Upper lobe of left lung (tissue), 6 donors: ENCODE measurements at regions not wholly inside any gene's neighbourhood (a gene's known extent, or its start where the extent isn't known, plus 50 kb on each side); places are given as distances from the start of the nearest gene placed in this dataset.

Source experiments
- ATAC-seq, 2 donors: fragments of 200-7000 bp; cut with Tn5 transposase; one replicate each; pipeline ENCODE4 v1.9.1; 2022; ENCODE audit warnings: mild to moderate bottlenecking in 2 of 2, moderate library complexity in 2 of 2; ENCODE audit not compliant: low FRiP score in 2 of 2
- DNase-seq, 2 donors: peaks; one replicate each; pipeline ENCODE4 v3.0.0-alpha.2; 2019 to 2020
- H3K27ac ChIP-seq, 4 donors: fragments of 200-600 bp; sonication (generic); one replicate each; pipeline ENCODE4 v1.5.1; 2016 to 2019
- H3K27me3 ChIP-seq, 4 donors: fragments of 200-600 bp; sonication (generic); one replicate each; pipeline ENCODE4 v1.5.1; 2017 to 2019
- H3K36me3 ChIP-seq, 4 donors: fragments of 200-600 bp; sonication (generic); one replicate each; pipeline ENCODE4 v1.5.1; 2016 to 2019
- H3K4me1 ChIP-seq, 4 donors: fragments of 200-600 bp; sonication (generic); one replicate each; pipeline ENCODE4 v1.5.1; 2018 to 2019
- H3K4me3 ChIP-seq, 4 donors: fragments of 200-600 bp; sonication (generic); one replicate each; pipeline ENCODE4 v1.5.1; 2017 to 2019; ENCODE audit warnings: mild to moderate bottlenecking in 2 of 4, moderate library complexity in 1 of 4
- H3K9me3 ChIP-seq, 4 donors: fragments of 200-600 bp; sonication (generic); one replicate each; pipeline ENCODE4 v1.5.1; 2018 to 2019
- EP300 ChIP-seq, 4 donors: sonication (generic); formaldehyde crosslinking; IDR thresholded peaks; one replicate each; pipeline ENCODE4 v1.5.1; 2017; ENCODE audit warnings: antibody characterized with exemption in 4 of 4, control low read depth in 2 of 4
- POLR2A ChIP-seq, 4 donors: fragments of 450-650 bp; IDR thresholded peaks; one replicate each; pipeline ENCODE4 v1.5.1; 2016 to 2017; ENCODE audit warnings: antibody characterized with exemption in 4 of 4, mild to moderate bottlenecking in 2 of 4
- POLR2AphosphoS5 ChIP-seq, 2 donors: sonication (generic); formaldehyde crosslinking; IDR thresholded peaks; one replicate each; pipeline ENCODE4 v1.5.1; 2017; ENCODE audit warnings: antibody characterized with exemption in 2 of 2
- WGBS, 2 donors: methylation state at CpG; one replicate each; pipeline ENCODE4 v1.1.5; 2017 to 2018; 5-methylcytosine and 5-hydroxymethylcytosine counted together
- TF ChIP-seq, protein P1 (sequence below), 6 experiments: fragments of 450-650 bp in 4 of 6; fragments of 200-600 bp in 2 of 6; sonication (generic) in 2 of 6; IDR thresholded peaks; one replicate each; pipeline ENCODE4 v1.5.1; 2016 to 2019; ENCODE audit warnings: antibody characterized with exemption in 6 of 6
- donor health status: DM: no; HTN: no; CAD: no; lungs with moderate emphysema.
- donor health status: DM: no; HTN: yes; CAD: no; lungs with severe emphysema.

DNA sequence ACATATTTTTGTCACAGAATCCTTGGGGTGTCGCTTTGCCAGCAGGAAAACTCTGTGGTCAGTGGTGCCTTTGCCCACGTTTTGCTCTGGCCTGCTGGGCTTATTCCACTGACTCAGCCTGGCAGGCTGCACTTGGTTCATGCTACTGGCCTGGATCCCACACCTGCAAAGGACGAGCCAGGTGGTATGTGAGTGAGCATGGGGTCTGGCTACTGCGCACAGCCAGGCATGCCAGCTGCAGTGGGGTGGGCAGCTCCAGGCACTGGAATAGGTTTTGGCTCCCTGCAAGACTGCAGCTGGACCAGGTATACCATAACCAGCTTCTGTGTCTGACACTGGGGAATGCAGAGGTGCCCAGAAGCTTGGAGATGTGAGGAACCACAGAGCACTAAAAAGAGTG, 197.9 kb upstream of the VRK2 start:
- Histone ChIP-seq H3K4me3 (no peak overlapping the region), H3K27me3 (no peaks in the 10 kb centered on the region), H3K4me1 (no peaks in the 10 kb centered on the region), H3K36me3 (no peaks in the 10 kb centered on the region), H3K9me3 (no peaks in the 10 kb centered on the region), H3K27ac (no peak overlapping the region)
- TF ChIP-seq EP300 (IDR thresholded peaks at IDR 0.05) (no peak), POLR2AphosphoS5 (IDR thresholded peaks at IDR 0.05) (no peak), POLR2A (IDR thresholded peaks at IDR 0.05) (no peak)
- TF ChIP-seq, protein P1, sequence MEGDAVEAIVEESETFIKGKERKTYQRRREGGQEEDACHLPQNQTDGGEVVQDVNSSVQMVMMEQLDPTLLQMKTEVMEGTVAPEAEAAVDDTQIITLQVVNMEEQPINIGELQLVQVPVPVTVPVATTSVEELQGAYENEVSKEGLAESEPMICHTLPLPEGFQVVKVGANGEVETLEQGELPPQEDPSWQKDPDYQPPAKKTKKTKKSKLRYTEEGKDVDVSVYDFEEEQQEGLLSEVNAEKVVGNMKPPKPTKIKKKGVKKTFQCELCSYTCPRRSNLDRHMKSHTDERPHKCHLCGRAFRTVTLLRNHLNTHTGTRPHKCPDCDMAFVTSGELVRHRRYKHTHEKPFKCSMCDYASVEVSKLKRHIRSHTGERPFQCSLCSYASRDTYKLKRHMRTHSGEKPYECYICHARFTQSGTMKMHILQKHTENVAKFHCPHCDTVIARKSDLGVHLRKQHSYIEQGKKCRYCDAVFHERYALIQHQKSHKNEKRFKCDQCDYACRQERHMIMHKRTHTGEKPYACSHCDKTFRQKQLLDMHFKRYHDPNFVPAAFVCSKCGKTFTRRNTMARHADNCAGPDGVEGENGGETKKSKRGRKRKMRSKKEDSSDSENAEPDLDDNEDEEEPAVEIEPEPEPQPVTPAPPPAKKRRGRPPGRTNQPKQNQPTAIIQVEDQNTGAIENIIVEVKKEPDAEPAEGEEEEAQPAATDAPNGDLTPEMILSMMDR (IDR thresholded peaks at IDR 0.05): no peak
- DNase-seq (peak in 1 of 2 donors; percentile 11), ATAC-seq (no peak)
- WGBS, 2 donors: 66 to 71% methylated on average over 4 of the region's 4 CpGs

DNA sequence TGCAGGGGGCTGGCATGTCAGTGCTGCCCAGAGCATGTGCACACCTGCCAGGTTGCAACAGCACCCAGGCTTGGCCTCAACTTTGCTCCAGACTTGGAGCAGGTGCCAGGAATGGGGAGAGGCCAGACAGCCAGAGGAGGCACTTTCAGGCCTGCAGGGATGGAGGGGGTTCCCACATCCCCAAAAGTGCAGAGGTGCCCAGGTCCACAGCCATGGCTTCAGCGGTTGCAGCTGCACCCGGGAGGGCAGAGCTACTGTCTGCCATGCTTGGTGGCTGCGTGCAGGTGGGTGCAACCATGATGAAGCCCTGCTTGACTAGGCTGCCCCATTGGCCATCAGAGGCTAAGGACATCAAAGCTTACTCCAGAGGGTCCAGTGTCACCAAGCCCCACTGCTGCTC, 196.8 kb upstream of the VRK2 start:
- Histone ChIP-seq H3K9me3 (no peaks in the 10 kb centered on the region), H3K27me3 (no peaks in the 10 kb centered on the region), H3K36me3 (no peaks in the 10 kb centered on the region), H3K27ac (no peak overlapping the region), H3K4me3 (no peak overlapping the region), H3K4me1 (no peaks in the 10 kb centered on the region)
- ATAC-seq: peak in 1 of 2 donors; percentile 11
- DNase-seq: peak in 1 of 2 donors; percentile 25
- no CpG with 5 or more reads among the region's 3 CpGs for WGBS, 2 donors
- TF ChIP-seq POLR2A (IDR thresholded peaks at IDR 0.05) (no peak), POLR2AphosphoS5 (IDR thresholded peaks at IDR 0.05) (no peak), EP300 (IDR thresholded peaks at IDR 0.05) (no peak)
- TF ChIP-seq, protein P1 (IDR thresholded peaks at IDR 0.05): no peak

DNA sequence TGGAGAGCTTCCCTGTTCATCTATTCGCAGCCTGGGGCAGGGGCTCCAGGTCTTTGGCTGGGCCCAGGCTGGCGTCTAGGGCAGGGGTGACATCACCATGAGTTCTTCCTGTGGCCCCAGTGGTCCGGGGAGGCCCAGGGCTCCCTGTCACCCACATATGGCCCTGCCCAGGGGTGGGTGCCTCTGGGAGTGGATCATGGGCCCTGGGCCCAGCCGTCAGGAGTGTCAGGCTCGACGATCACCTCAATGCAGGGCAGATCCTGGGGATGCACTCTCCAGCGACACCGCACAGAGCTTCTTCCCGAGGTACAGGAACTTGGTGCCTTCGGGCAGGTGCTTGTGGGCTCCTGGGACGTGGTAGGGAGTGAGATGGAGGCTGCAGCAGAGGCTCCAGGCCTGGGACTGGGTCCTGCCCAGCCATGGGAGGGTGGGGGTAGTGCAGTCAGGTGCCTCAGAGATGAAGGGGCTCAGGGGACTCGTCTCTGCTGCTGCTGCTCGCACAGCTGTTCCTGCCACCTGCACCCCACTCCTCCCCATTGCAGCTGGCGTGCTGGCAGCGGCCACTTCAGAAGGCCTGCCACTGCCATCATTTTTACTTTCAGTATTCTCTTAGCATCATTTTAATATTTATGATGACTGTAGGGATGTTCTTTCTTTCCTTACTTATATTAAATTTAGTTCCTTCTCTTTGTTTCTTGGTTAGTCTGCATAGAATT, 196.0 kb upstream of the VRK2 start:
- no peaks in the 10 kb centered on the region for H3K36me3 ChIP-seq
- no peak overlapping the region for H3K27ac ChIP-seq
- TF ChIP-seq POLR2A (IDR thresholded peaks at IDR 0.05) (no peak), POLR2AphosphoS5 (IDR thresholded peaks at IDR 0.05) (no peak), EP300 (IDR thresholded peaks at IDR 0.05) (no peak)
- TF ChIP-seq, protein P1 (IDR thresholded peaks at IDR 0.05): no peak
- 92 to 96% methylated on average over 7 to 14 of the region's 15 CpGs for WGBS, 2 donors
- no peaks in the 10 kb centered on the region for H3K4me1 ChIP-seq
- no peak overlapping the region for H3K4me3 ChIP-seq
- H3K9me3 ChIP-seq: no peaks in the 10 kb centered on the region
- DNase-seq: peak in 1 of 2 donors; percentile 42
- H3K27me3 ChIP-seq: no peaks in the 10 kb centered on the region
- peak in 1 of 2 donors; percentile 26 for ATAC-seq

DNA sequence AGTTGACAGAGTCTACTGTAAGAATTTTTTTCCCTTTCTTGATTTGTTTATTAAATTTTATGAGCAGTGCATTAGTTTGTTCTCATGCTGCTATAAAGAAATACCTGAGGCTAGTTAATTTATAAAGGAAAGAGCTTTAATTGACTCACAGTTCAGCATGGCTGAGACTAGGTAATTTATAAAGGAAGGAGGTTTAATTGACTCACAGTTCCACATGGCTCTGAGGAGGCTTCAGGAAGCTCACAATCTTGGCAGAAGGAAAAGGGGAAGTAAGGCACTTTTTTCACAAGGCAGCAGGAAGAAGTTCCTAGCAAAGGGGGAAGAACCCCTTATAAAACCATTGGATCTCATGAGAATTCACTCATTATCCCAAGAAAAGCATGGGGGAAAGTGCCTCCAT, 191.4 kb upstream of the VRK2 start:
- Histone ChIP-seq H3K27me3 (no peaks in the 10 kb centered on the region), H3K4me3 (no peak overlapping the region), H3K27ac (no peak overlapping the region), H3K9me3 (no peaks in the 10 kb centered on the region), H3K4me1 (no peaks in the 10 kb centered on the region), H3K36me3 (no peaks in the 10 kb centered on the region)
- DNase-seq (no peak), ATAC-seq (no peak)
- TF ChIP-seq POLR2AphosphoS5 (IDR thresholded peaks at IDR 0.05) (no peak), EP300 (IDR thresholded peaks at IDR 0.05) (no peak), POLR2A (IDR thresholded peaks at IDR 0.05) (no peak)
- TF ChIP-seq, protein P1 (IDR thresholded peaks at IDR 0.05): no peak

DNA sequence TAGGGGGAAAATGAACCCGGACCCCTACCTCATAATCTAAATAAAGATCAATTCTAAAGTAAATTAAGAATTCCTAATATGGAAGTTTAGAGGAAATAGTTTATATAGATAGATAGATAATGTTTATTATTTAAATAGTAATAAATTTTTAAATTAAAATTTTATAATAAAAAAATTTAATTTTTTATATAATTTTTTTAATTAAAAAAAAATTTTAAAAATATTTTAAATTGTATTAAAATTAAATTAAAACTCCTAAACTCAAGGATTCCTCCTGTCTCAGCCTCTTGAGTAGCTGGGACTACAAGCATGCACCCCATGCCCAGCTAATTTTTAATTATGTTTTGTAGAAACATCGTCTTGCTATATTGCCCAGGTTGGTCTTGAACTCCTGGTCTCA, 186.9 kb upstream of the VRK2 start:
- WGBS, 2 donors: 93% methylated on average over 2 of the region's 2 CpGs

More for the DNA sequence above, 186.9 kb upstream of the VRK2 start:
- Histone ChIP-seq H3K27me3 (no peaks in the 10 kb centered on the region), H3K4me1 (no peaks in the 10 kb centered on the region), H3K36me3 (no peaks in the 10 kb centered on the region), H3K27ac (no peak overlapping the region), H3K4me3 (no peak overlapping the region), H3K9me3 (no peaks in the 10 kb centered on the region)
- TF ChIP-seq POLR2A (IDR thresholded peaks at IDR 0.05) (no peak), POLR2AphosphoS5 (IDR thresholded peaks at IDR 0.05) (no peak), EP300 (IDR thresholded peaks at IDR 0.05) (no peak)
- TF ChIP-seq, protein P1 (IDR thresholded peaks at IDR 0.05): no peak
- DNase-seq: no peak
- ATAC-seq: no peak
